ENCODE measurements at regions not wholly inside any gene's neighbourhood (a gene's known extent, or its start where the extent isn't known, plus 50 kb on each side); places are given as distances from the start of the nearest gene placed in this dataset.

DNA sequence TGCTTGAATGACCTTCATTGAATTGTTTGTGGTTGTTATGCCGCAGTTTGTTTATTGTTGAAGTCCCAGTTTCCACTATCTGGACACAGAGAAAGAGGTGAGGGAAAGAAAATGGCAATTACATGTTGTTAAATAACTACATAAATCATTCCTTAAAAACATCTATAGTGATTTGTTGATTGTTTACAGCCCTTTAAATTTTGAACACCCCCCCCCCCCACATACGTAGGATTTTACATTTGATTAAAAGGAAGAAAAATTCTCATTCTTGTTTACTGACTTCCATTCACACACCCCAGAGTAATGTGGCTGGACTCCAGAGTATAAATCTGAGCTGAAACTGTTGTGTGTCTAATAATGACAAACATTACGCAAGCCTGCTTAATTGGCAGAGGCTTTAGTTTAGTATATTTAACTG lies 87.1 kb upstream of the FAM174A start:
- TF ChIP-seq, protein P1, sequence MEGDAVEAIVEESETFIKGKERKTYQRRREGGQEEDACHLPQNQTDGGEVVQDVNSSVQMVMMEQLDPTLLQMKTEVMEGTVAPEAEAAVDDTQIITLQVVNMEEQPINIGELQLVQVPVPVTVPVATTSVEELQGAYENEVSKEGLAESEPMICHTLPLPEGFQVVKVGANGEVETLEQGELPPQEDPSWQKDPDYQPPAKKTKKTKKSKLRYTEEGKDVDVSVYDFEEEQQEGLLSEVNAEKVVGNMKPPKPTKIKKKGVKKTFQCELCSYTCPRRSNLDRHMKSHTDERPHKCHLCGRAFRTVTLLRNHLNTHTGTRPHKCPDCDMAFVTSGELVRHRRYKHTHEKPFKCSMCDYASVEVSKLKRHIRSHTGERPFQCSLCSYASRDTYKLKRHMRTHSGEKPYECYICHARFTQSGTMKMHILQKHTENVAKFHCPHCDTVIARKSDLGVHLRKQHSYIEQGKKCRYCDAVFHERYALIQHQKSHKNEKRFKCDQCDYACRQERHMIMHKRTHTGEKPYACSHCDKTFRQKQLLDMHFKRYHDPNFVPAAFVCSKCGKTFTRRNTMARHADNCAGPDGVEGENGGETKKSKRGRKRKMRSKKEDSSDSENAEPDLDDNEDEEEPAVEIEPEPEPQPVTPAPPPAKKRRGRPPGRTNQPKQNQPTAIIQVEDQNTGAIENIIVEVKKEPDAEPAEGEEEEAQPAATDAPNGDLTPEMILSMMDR (IDR thresholded peaks at IDR 0.05): no peak
- Histone ChIP-seq H3K4me3 (no peak overlapping the region), H3K27ac (no peak overlapping the region), H3K27me3 (no peaks in the 10 kb centered on the region), H3K4me1 (no peaks in the 10 kb centered on the region), H3K9me3 (peaks cover 0 to 5% of the 10 kb centered on the region in 2 donors), H3K36me3 (no peaks in the 10 kb centered on the region)
- DNase-seq (ENCODE audit: low spot score): no peak

DNA sequence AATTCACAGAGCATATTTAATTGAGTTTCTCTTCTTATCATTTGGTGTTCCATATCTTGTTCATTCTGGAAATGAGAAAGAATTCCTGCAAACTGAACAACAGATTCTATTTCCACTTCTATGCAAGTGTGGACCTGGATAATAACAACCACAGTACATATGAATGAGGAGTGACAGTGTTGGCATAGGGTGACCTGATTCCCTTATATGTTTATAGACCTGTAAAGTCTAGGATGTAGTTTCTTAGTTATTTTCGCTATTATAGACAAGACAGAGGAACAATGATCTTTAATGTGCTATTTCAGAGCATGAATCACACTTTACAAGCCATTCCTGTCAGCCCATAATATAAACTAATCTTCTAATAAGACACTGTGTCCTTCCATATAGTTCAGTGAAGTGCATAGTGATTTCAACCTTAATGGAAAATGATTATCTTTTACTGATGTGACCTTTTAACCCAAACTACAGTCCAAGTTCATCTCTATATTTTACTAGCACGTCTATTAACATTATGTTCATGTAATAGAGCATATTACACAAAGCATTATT lies 88.2 kb upstream of the FAM174A start:
- no peak overlapping the region for H3K4me3 ChIP-seq
- H3K27me3 ChIP-seq: no peaks in the 10 kb centered on the region
- no peaks in the 10 kb centered on the region for H3K4me1 ChIP-seq
- H3K9me3 ChIP-seq: peaks cover 0 to 5% of the 10 kb centered on the region in 2 donors
- H3K27ac ChIP-seq: no peak overlapping the region
- H3K36me3 ChIP-seq: no peaks in the 10 kb centered on the region
- TF ChIP-seq, protein P1 (IDR thresholded peaks at IDR 0.05): no peak
- DNase-seq (ENCODE audit: low spot score): no peak

DNA sequence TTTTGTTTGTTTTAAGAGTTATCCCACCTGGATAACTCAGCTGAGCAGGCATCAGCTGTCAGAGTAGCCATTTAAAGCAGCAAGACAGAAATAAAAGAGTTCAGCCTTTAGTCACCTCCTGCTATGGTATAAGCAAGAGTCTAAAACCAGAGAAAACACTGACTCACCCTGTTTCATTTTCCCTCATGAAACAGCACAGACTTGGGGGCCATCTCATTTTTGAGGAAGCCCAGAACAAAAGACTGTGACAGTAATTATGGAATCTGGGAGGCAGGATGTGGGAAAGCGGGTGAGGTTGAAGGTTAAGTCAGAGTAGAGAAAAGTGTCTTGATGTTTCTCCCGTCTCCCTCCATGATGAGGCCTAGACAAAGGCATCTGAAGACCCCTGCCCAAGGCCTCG lies 90.2 kb upstream of the FAM174A start:
- Histone ChIP-seq H3K4me1 (no peaks in the 10 kb centered on the region), H3K4me3 (no peak overlapping the region), H3K36me3 (no peaks in the 10 kb centered on the region), H3K27me3 (no peaks in the 10 kb centered on the region), H3K9me3 (no peaks in the 10 kb centered on the region), H3K27ac (no peak overlapping the region)
- DNase-seq (ENCODE audit: low spot score): no peak
- TF ChIP-seq, protein P1 (IDR thresholded peaks at IDR 0.05): no peak

DNA sequence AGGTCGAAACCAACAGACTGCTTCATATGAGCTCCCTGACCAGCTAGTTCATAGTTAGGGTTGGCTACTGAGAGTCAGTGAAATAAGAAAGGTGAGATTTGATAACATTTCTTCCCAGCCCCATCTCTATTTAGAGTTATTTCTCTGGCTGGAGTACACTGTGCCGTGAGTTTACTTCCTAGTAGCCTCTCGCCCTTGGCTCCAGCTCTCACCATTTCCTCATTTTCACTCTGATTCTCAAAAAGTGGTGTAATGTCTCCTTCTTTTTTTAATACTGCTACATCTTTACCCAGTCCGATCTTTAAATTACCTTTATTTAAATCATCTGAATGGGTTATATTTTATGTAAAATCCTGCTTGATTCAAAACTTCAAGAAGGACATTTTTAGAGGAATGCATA lies 100.4 kb upstream of the FAM174A start:
- TF ChIP-seq, protein P1 (IDR thresholded peaks at IDR 0.05): no peak
- Histone ChIP-seq H3K4me3 (no peak overlapping the region), H3K9me3 (no peaks in the 10 kb centered on the region), H3K27me3 (no peaks in the 10 kb centered on the region), H3K36me3 (no peaks in the 10 kb centered on the region), H3K4me1 (no peaks in the 10 kb centered on the region), H3K27ac (no peak overlapping the region)
- DNase-seq (ENCODE audit: low spot score): no peak

DNA sequence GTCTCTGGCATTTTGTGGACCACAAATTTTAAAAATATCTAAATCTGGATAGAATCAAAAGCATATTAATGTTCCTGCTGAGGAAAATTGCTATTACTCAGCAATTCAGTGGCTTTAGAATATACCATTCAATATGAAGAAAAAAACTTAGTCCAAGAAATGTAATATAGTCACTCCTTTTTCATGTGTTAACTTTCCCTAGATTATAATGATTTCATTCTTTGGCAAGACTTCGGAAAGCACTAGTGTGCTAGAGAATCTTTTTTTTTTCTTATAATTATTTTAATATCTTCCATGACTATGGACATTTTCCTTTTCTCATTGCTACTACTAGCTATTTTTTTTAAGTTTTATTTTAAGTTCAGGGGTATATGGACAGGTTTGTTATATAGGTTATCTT lies 102.4 kb upstream of the FAM174A start:
- Histone ChIP-seq H3K9me3 (no peaks in the 10 kb centered on the region), H3K4me1 (no peaks in the 10 kb centered on the region), H3K27ac (no peak overlapping the region), H3K27me3 (no peaks in the 10 kb centered on the region), H3K4me3 (no peak overlapping the region), H3K36me3 (no peaks in the 10 kb centered on the region)
- DNase-seq (ENCODE audit: low spot score): no peak
- TF ChIP-seq, protein P1 (IDR thresholded peaks at IDR 0.05): no peak

All from right atrium auricular region (tissue), 2 donors.